22Rv1 (cell line): ENCODE measurements at regions not wholly inside any gene's neighbourhood (a gene's known extent, or its start where the extent isn't known, plus 50 kb on each side); places are given as distances from the start of the nearest gene placed in this dataset.

ENCODE experiments used
- CTCF ChIP-seq: fragments of 450-650 bp; IDR thresholded peaks from 2 replicates; pipeline ENCODE4 v1.5.1; 2017; ENCODE audit warnings: mild to moderate bottlenecking
- ZFX ChIP-seq: fragments of 450-650 bp; IDR thresholded peaks from 2 replicates; pipeline ENCODE4 v1.6.1; 2017; ENCODE audit warnings: antibody characterized with exemption, borderline replicate concordance

- TF ChIP-seq CTCF (no peak), ZFX (no peak)
These were observed 1153.7 kb upstream of the AMELY start for GRCh38 chrY:8065220-8065619.
